PFSK-1 (cell line): ENCODE measurements at regions not wholly inside any gene's neighbourhood (a gene's known extent, or its start where the extent isn't known, plus 50 kb on each side); places are given as distances from the start of the nearest gene placed in this dataset.

ENCODE experiments used
- SIN3A ChIP-seq: IDR thresholded peaks from 2 replicates; pipeline ENCODE4 v1.6.1; 2012; ENCODE audit warnings: mild to moderate bottlenecking, low read length, moderate library complexity, borderline replicate concordance; ENCODE audit not compliant: insufficient read depth
- TAF1 ChIP-seq: IDR thresholded peaks from 2 replicates; pipeline ENCODE4 v1.6.1; 2012; ENCODE audit warnings: low read length, control low read depth, borderline replicate concordance; ENCODE audit not compliant: insufficient read depth

DNA sequence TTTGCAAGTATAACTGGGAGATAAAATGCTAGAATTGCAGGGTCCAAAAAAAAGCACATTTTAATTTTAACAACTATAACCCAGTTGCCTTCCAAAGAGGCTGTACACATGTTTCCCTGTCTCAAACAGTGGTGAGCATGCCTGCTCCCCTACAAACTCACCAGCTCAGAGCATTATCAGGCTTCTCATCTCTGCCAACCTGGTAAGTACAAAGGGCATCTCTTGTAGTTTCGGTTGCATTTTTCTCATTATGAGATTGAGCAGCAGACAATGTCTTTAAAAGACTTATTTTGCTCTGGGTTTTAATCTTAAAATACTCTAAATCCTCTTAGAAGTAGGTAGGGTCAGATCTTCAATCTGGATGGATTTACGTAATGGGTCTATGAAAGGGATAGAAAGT is 107.1 kb upstream of the MSX2 start:
- TF ChIP-seq SIN3A = no peak
- no peak for TF ChIP-seq TAF1
